Stomach (tissue), 8 donors: ENCODE measurements at regions not wholly inside any gene's neighbourhood (a gene's known extent, or its start where the extent isn't known, plus 50 kb on each side); places are given as distances from the start of the nearest gene placed in this dataset.

Experiments
- DNase-seq, 2 donors: peaks; one replicate each; pipeline versions ENCODE4 v3.0.0 to v3.0.0-alpha.2; 2013 to 2019
- H3K27ac ChIP-seq, 5 donors: fragments of 200-600 bp in 4 of 5; sonication (generic) in 4 of 5; one replicate each; pipeline ENCODE4 v1.5.1; 2013 to 2019; ENCODE audit warnings: mild to moderate bottlenecking in 1 of 5, moderate library complexity in 1 of 5
- H3K27me3 ChIP-seq, 3 donors: fragments of 200-600 bp; sonication (generic); one replicate each; pipeline ENCODE4 v1.5.1; 2017 to 2019; ENCODE audit warnings: mixed run types in 1 of 3
- H3K36me3 ChIP-seq, 4 donors: fragments of 200-600 bp; sonication (generic); 1 replicate in 3 of 4; 2 replicates in 1 of 4; pipeline ENCODE4 v1.5.1; 2016 to 2019
- H3K4me1 ChIP-seq, 4 donors: fragments of 200-600 bp; sonication (generic); one replicate each; pipeline ENCODE4 v1.5.1; 2016 to 2019
- H3K4me3 ChIP-seq, 4 donors: fragments of 200-600 bp; sonication (generic) in 3 of 4; one replicate each; pipeline ENCODE4 v1.5.1; 2016 to 2019; ENCODE audit warnings: mild to moderate bottlenecking in 1 of 4
- H3K9me3 ChIP-seq, 4 donors: fragments of 200-600 bp; sonication (generic); one replicate each; pipeline ENCODE4 v1.5.1; 2016 to 2019
- CTCF ChIP-seq, 7 experiments: fragments of 450-650 bp in 4 of 7; fragments of 200-600 bp in 3 of 7; sonication (generic) in 3 of 7; IDR thresholded peaks; one replicate each; pipeline ENCODE4 v1.5.1; 2016 to 2019; ENCODE audit warnings: antibody characterized with exemption in 7 of 7, control low read depth in 2 of 7, mild to moderate bottlenecking in 1 of 7
- EP300 ChIP-seq: sonication (generic); formaldehyde crosslinking; IDR thresholded peaks from one replicate; pipeline ENCODE4 v1.6.1; 2017; ENCODE audit warnings: antibody characterized with exemption
- POLR2A ChIP-seq, 4 donors: fragments of 450-650 bp; IDR thresholded peaks; one replicate each; pipeline ENCODE4 v1.6.1; 2016; ENCODE audit warnings: antibody characterized with exemption in 4 of 4, control low read depth in 2 of 4, mild to moderate bottlenecking in 1 of 4, moderate library complexity in 1 of 4
- POLR2AphosphoS5 ChIP-seq, 3 donors: sonication (generic); formaldehyde crosslinking; IDR thresholded peaks; one replicate each; pipeline ENCODE4 v1.6.1; 2016; ENCODE audit warnings: antibody characterized with exemption in 3 of 3
- WGBS, 5 donors: extraction: QIAGEN DNeasy Blood & Tissue Kit in 3 of 5; methylation state at CpG; one replicate each; pipeline versions ENCODE4 v1.1.5 to v1.1.7; 2013 to 2018; 5-methylcytosine and 5-hydroxymethylcytosine counted together
- intact Hi-C: fragments of 100-400 bp; cut with DNase I; formaldehyde crosslinking; loops from one replicate; pipeline ENCODE4 v1.15.1; 2023; ENCODE audit warnings: low total_unique reads
- donor health status: healthy with polysubstance abuse.
- donor health status: Bipolar disorder and iron deficiency.
- donor health status: healthy.

DNA sequence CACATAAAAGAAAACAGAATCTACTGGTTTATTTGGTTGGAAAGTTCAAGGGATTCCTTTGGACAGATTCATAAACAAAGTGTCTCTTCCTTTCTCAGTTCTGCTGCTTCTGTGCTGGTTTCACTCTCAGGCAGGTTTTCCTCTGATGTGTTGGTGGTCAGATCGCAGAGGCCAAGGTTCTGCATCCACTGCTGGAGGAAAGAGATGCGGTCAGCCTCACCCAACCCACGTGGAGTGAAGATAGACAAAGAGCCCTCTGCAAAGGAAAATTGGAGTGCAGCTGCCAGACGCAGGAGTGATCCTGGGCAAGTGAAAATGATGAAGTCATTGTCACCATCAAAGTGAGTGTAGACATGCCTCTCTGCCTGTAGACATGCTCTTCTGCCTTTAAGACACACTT, 352.0 kb downstream of the TSHZ3 start:
- Histone ChIP-seq H3K4me3 (no peak overlapping the region), H3K36me3 (no peaks in the 10 kb centered on the region), H3K9me3 (peaks cover 0 to 4% (median 0%) of the 10 kb centered on the region in 4 donors), H3K27me3 (peaks cover 0 to 10% (median 0%) of the 10 kb centered on the region in 3 donors), H3K27ac (no peak overlapping the region), H3K4me1 (no peaks in the 10 kb centered on the region)
- TF ChIP-seq POLR2AphosphoS5 (IDR thresholded peaks at IDR 0.05), result no peak
- TF ChIP-seq POLR2A (IDR thresholded peaks at IDR 0.05), result no peak
- TF ChIP-seq CTCF (IDR thresholded peaks at IDR 0.05), result no peak
- TF ChIP-seq EP300, result no peak
- DNase-seq, result no peak
- 66 to 86% (median 74%) methylated on average over 4 of the region's 4 CpGs for WGBS, 5 donors
- intact Hi-C loops, result no loop called here

GRCh38 chr19:30978639-30979038, 370.6 kb downstream of the TSHZ3 start:
- Histone ChIP-seq H3K4me3 (no peak overlapping the region), H3K4me1 (no peaks in the 10 kb centered on the region), H3K27ac (no peak overlapping the region), H3K9me3 (peaks cover 0 to 25% (median 15%) of the 10 kb centered on the region in 4 donors), H3K27me3 (no peaks in the 10 kb centered on the region), H3K36me3 (no peaks in the 10 kb centered on the region)
- no peak for DNase-seq
- TF ChIP-seq EP300, result no peak
- intact Hi-C loops, result no loop called here
- 31 to 38% (median 35%) methylated on average over 4 of the region's 4 CpGs for WGBS, 5 donors

DNA sequence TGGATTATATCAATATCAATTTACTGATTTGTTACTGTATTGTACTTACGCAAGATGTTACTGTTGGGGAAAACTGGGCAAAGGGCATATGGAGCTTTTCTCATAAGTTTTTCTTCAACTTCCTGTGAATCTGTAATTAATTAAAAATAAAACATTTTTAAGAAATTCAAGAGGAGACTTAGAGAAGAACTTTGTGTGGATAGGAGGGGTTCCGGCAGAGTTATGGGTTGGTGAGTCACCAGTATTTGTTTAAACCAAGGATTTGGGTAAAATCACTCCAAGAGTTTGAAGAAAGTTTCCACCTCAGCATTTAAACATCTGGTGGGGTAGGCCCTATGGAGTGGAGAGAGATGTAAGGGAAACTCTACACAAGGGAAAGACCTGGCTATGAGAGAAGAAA, 379.6 kb downstream of the TSHZ3 start:
- TF ChIP-seq POLR2A (IDR thresholded peaks at IDR 0.05), result no peak
- no peak for TF ChIP-seq POLR2AphosphoS5 (IDR thresholded peaks at IDR 0.05)
- TF ChIP-seq CTCF (IDR thresholded peaks at IDR 0.05), result no peak
- TF ChIP-seq EP300, result no peak
- Histone ChIP-seq H3K4me3 (no peak overlapping the region), H3K4me1 (no peaks in the 10 kb centered on the region), H3K9me3 (peaks cover 0 to under 1% (median 0%) of the 10 kb centered on the region in 4 donors), H3K36me3 (no peaks in the 10 kb centered on the region), H3K27ac (no peak overlapping the region), H3K27me3 (no peaks in the 10 kb centered on the region)
- intact Hi-C loops, result no loop called here
- DNase-seq, result no peak
- WGBS, 5 donors, result 79 to 88% (median 80%) methylated on average over 2 of the region's 2 CpGs

DNA sequence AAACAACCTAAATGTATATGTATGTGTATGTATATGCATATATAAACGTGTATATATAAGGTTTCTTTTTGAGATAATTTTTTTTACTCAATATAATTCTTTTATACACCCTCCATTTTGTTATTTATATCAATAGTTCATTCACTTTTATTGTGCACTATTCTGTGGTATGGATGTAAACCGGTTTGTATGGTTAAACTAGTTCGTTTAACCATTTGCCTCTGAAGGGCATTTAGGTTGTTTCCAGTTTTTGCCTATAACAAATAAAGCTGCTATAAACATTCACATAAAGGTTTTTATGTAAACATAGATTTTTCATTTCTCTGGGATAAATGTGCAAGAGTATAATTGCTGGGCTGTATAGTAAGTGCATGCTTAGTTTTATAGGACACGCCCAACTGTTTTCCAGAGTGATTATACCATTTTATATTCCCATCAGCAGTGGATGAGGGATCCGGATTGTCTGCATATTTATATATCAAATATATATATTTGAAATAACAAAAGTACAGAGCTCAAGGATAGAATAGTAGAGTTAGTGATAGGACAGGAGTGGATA, 380.3 kb downstream of the TSHZ3 start:
- Histone ChIP-seq H3K27me3 (no peaks in the 10 kb centered on the region), H3K4me1 (no peaks in the 10 kb centered on the region), H3K36me3 (no peaks in the 10 kb centered on the region), H3K9me3 (peaks cover 0 to 8% (median 0%) of the 10 kb centered on the region in 4 donors), H3K4me3 (no peak overlapping the region), H3K27ac (no peak overlapping the region)
- TF ChIP-seq CTCF (IDR thresholded peaks at IDR 0.05) (no peak), EP300 (no peak), POLR2A (IDR thresholded peaks at IDR 0.05) (no peak), POLR2AphosphoS5 (IDR thresholded peaks at IDR 0.05) (no peak)
- intact Hi-C loops, result no loop called here
- no peak for DNase-seq
- 72 to 81% (median 77%) methylated on average over 5 of the region's 5 CpGs for WGBS, 5 donors

GRCh38 chr19:30968210-30968609, 381.0 kb downstream of the TSHZ3 start:
- no peak for DNase-seq
- no peaks in the 10 kb centered on the region for H3K4me1 ChIP-seq
- H3K36me3 ChIP-seq, result no peaks in the 10 kb centered on the region
- no peaks in the 10 kb centered on the region for H3K27me3 ChIP-seq
- 79 to 94% (median 90%) methylated on average over 5 of the region's 5 CpGs for WGBS, 5 donors
- intact Hi-C loops, result no loop called here
- H3K4me3 ChIP-seq, result no peak overlapping the region
- TF ChIP-seq POLR2A (IDR thresholded peaks at IDR 0.05), result no peak
- no peak for TF ChIP-seq POLR2AphosphoS5 (IDR thresholded peaks at IDR 0.05)
- TF ChIP-seq CTCF (IDR thresholded peaks at IDR 0.05), result no peak
- TF ChIP-seq EP300, result no peak
- H3K9me3 ChIP-seq, result peaks cover 0 to 15% (median 0%) of the 10 kb centered on the region in 4 donors
- H3K27ac ChIP-seq, result no peak overlapping the region
